22Rv1 (cell line): ENCODE measurements at regions not wholly inside any gene's neighbourhood (a gene's known extent, or its start where the extent isn't known, plus 50 kb on each side); places are given as distances from the start of the nearest gene placed in this dataset.

ENCODE experiments used
- CTCF ChIP-seq: fragments of 450-650 bp; IDR thresholded peaks from 2 replicates; pipeline ENCODE4 v1.5.1; 2017; ENCODE audit warnings: mild to moderate bottlenecking
- ZFX ChIP-seq: fragments of 450-650 bp; IDR thresholded peaks from 2 replicates; pipeline ENCODE4 v1.6.1; 2017; ENCODE audit warnings: antibody characterized with exemption, borderline replicate concordance

GRCh38 chr21:13854638-13855037 is 245.1 kb downstream of the POTED start:
- TF ChIP-seq CTCF, result no peak
- no peak for TF ChIP-seq ZFX
